ENCODE measurements at regions not wholly inside any gene's neighbourhood (a gene's known extent, or its start where the extent isn't known, plus 50 kb on each side); places are given as distances from the start of the nearest gene placed in this dataset.

DNA sequence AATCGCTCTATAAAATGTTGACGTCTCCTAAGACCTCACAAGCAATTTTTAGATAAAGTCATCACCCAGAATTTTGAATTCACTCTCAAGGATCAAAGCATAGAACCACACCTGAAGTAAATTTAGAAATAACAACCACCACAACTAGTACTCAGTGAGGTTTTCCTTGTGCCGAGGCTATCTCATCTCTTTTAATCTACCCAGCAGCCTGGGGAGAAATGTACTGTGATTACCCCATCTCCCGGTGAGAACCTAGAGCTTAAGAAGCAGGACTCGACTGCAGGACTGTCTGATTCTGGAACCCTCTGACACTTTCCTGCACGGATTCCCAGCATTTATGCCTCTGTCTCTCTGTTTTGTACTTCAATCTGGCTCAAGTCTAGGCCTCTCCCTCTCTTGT is 180.9 kb upstream of the PLXNC1 start:
- Histone ChIP-seq H3F3A (replicated peaks; ENCODE audit: low read depth) (no peaks in the 10 kb centered on the region), H2AFZ (no peak overlapping the region), H3K27ac (ENCODE audit: low read depth) (no peak overlapping the region), H3K9me2 (ENCODE audit: insufficient read depth) (0 out of 2 replicates have a peak, but pooled peaks cover 5% of the 10 kb centered on the region), H3K4me2 (no peak overlapping the region), H3K4me3 (no peak overlapping the region), H3K4me1 (ENCODE audit: insufficient read depth) (no peaks in the 10 kb centered on the region), H4K20me1 (replicated peaks; ENCODE audit: insufficient read depth) (no peaks in the 10 kb centered on the region), H3K27me3 (ENCODE audit: insufficient read depth) (no peaks in the 10 kb centered on the region), H3K36me3 (ENCODE audit: insufficient read depth) (no peaks in the 10 kb centered on the region), H3K79me2 (replicated peaks; ENCODE audit: insufficient read depth) (no peaks in the 10 kb centered on the region)
- H3K36me3 Mint-ChIP-seq (ENCODE audit: low read depth), result no peaks in the 10 kb centered on the region
- H3K27me3 Mint-ChIP-seq (ENCODE audit: insufficient read depth, low read depth, poor library complexity), result no peaks in the 10 kb centered on the region
- H3K9me3 Mint-ChIP-seq, result no peaks in the 10 kb centered on the region
- no peak for DNase-seq (ENCODE audit: low spot score)
- H3K4me3 Mint-ChIP-seq, result no peak overlapping the region
- H3K27ac Mint-ChIP-seq, result no peak overlapping the region
- no peaks in the 10 kb centered on the region for H3K4me1 Mint-ChIP-seq
- ATAC-seq, result no peak
- TF ChIP-seq, protein P1, sequence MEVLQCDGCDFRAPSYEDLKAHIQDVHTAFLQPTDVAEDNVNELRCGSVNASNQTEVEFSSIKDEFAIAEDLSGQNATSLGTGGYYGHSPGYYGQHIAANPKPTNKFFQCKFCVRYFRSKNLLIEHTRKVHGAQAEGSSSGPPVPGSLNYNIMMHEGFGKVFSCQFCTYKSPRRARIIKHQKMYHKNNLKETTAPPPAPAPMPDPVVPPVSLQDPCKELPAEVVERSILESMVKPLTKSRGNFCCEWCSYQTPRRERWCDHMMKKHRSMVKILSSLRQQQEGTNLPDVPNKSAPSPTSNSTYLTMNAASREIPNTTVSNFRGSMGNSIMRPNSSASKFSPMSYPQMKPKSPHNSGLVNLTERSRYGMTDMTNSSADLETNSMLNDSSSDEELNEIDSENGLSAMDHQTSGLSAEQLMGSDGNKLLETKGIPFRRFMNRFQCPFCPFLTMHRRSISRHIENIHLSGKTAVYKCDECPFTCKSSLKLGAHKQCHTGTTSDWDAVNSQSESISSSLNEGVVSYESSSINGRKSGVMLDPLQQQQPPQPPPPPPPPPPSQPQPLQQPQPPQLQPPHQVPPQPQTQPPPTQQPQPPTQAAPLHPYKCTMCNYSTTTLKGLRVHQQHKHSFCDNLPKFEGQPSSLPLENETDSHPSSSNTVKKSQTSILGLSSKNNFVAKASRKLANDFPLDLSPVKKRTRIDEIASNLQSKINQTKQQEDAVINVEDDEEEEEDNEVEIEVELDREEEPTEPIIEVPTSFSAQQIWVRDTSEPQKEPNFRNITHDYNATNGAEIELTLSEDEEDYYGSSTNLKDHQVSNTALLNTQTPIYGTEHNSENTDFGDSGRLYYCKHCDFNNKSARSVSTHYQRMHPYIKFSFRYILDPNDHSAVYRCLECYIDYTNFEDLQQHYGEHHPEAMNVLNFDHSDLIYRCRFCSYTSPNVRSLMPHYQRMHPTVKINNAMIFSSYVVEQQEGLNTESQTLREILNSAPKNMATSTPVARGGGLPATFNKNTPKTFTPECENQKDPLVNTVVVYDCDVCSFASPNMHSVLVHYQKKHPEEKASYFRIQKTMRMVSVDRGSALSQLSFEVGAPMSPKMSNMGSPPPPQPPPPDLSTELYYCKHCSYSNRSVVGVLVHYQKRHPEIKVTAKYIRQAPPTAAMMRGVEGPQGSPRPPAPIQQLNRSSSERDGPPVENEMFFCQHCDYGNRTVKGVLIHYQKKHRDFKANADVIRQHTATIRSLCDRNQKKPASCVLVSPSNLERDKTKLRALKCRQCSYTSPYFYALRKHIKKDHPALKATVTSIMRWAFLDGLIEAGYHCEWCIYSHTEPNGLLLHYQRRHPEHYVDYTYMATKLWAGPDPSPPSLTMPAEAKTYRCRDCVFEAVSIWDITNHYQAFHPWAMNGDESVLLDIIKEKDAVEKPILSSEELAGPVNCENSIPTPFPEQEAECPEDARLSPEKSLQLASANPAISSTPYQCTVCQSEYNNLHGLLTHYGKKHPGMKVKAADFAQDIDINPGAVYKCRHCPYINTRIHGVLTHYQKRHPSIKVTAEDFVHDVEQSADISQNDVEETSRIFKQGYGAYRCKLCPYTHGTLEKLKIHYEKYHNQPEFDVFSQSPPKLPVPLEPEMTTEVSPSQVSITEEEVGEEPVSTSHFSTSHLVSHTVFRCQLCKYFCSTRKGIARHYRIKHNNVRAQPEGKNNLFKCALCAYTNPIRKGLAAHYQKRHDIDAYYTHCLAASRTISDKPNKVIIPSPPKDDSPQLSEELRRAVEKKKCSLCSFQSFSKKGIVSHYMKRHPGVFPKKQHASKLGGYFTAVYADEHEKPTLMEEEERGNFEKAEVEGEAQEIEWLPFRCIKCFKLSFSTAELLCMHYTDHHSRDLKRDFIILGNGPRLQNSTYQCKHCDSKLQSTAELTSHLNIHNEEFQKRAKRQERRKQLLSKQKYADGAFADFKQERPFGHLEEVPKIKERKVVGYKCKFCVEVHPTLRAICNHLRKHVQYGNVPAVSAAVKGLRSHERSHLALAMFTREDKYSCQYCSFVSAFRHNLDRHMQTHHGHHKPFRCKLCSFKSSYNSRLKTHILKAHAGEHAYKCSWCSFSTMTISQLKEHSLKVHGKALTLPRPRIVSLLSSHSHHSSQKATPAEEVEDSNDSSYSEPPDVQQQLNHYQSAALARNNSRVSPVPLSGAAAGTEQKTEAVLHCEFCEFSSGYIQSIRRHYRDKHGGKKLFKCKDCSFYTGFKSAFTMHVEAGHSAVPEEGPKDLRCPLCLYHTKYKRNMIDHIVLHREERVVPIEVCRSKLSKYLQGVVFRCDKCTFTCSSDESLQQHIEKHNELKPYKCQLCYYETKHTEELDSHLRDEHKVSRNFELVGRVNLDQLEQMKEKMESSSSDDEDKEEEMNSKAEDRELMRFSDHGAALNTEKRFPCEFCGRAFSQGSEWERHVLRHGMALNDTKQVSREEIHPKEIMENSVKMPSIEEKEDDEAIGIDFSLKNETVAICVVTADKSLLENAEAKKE (CRISPR knock-in tag; IDR thresholded peaks at IDR 0.05), result no peak
- TF ChIP-seq EZH2phosphoT487 (IDR thresholded peaks at IDR 0.05; ENCODE audit: unreplicated experiment) (no peak), CREB1 (CRISPR knock-in tag; IDR thresholded peaks at IDR 0.05; ENCODE audit: low read depth) (no peak), NANOG (IDR thresholded peaks at IDR 0.05; ENCODE audit: borderline replicate concordance) (no peak), EZH2 (IDR thresholded peaks at IDR 0.05; ENCODE audit: low read depth, unreplicated experiment) (no peak), JUNB (IDR thresholded peaks at IDR 0.05; ENCODE audit: unreplicated experiment) (no peak), STAT1 (IDR thresholded peaks at IDR 0.05; ENCODE audit: unreplicated experiment) (no peak), ZNF331 (CRISPR knock-in tag; IDR thresholded peaks at IDR 0.05; ENCODE audit: low read depth) (no peak), POLR2AphosphoS5 (IDR thresholded peaks at IDR 0.05; ENCODE audit: low read depth) (no peak), ZNF114 (CRISPR knock-in tag; IDR thresholded peaks at IDR 0.05) (no peak)
- TF ChIP-seq, protein P2, sequence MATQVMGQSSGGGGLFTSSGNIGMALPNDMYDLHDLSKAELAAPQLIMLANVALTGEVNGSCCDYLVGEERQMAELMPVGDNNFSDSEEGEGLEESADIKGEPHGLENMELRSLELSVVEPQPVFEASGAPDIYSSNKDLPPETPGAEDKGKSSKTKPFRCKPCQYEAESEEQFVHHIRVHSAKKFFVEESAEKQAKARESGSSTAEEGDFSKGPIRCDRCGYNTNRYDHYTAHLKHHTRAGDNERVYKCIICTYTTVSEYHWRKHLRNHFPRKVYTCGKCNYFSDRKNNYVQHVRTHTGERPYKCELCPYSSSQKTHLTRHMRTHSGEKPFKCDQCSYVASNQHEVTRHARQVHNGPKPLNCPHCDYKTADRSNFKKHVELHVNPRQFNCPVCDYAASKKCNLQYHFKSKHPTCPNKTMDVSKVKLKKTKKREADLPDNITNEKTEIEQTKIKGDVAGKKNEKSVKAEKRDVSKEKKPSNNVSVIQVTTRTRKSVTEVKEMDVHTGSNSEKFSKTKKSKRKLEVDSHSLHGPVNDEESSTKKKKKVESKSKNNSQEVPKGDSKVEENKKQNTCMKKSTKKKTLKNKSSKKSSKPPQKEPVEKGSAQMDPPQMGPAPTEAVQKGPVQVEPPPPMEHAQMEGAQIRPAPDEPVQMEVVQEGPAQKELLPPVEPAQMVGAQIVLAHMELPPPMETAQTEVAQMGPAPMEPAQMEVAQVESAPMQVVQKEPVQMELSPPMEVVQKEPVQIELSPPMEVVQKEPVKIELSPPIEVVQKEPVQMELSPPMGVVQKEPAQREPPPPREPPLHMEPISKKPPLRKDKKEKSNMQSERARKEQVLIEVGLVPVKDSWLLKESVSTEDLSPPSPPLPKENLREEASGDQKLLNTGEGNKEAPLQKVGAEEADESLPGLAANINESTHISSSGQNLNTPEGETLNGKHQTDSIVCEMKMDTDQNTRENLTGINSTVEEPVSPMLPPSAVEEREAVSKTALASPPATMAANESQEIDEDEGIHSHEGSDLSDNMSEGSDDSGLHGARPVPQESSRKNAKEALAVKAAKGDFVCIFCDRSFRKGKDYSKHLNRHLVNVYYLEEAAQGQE (IDR thresholded peaks at IDR 0.05; ENCODE audit: unreplicated experiment), result no peak
- TF ChIP-seq, protein P3, sequence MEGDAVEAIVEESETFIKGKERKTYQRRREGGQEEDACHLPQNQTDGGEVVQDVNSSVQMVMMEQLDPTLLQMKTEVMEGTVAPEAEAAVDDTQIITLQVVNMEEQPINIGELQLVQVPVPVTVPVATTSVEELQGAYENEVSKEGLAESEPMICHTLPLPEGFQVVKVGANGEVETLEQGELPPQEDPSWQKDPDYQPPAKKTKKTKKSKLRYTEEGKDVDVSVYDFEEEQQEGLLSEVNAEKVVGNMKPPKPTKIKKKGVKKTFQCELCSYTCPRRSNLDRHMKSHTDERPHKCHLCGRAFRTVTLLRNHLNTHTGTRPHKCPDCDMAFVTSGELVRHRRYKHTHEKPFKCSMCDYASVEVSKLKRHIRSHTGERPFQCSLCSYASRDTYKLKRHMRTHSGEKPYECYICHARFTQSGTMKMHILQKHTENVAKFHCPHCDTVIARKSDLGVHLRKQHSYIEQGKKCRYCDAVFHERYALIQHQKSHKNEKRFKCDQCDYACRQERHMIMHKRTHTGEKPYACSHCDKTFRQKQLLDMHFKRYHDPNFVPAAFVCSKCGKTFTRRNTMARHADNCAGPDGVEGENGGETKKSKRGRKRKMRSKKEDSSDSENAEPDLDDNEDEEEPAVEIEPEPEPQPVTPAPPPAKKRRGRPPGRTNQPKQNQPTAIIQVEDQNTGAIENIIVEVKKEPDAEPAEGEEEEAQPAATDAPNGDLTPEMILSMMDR (conservative IDR thresholded peaks at IDR 0.05; ENCODE audit: low read depth in 2 of 2), result no peak
- TF ChIP-seq, protein P4, sequence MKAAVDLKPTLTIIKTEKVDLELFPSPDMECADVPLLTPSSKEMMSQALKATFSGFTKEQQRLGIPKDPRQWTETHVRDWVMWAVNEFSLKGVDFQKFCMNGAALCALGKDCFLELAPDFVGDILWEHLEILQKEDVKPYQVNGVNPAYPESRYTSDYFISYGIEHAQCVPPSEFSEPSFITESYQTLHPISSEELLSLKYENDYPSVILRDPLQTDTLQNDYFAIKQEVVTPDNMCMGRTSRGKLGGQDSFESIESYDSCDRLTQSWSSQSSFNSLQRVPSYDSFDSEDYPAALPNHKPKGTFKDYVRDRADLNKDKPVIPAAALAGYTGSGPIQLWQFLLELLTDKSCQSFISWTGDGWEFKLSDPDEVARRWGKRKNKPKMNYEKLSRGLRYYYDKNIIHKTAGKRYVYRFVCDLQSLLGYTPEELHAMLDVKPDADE (IDR thresholded peaks at IDR 0.05), result no peak

Measured in GM23338 (cell line).